HL-60 (cell line): ENCODE measurements at regions not wholly inside any gene's neighbourhood (a gene's known extent, or its start where the extent isn't known, plus 50 kb on each side); places are given as distances from the start of the nearest gene placed in this dataset.

ENCODE experiments used
- CTCF ChIP-seq: IDR thresholded peaks from one replicate; pipeline ENCODE4 v1.5.1; 2011; ENCODE audit warnings: low read length, control low read depth, inconsistent platforms; ENCODE audit not compliant: insufficient read depth
- GABPA ChIP-seq: IDR thresholded peaks from 2 replicates; pipeline ENCODE4 v1.6.1; 2012; ENCODE audit warnings: low read depth
- POLR2AphosphoS5 ChIP-seq: IDR thresholded peaks from 2 replicates; pipeline ENCODE4 v1.6.1; 2012; ENCODE audit warnings: low read depth

DNA sequence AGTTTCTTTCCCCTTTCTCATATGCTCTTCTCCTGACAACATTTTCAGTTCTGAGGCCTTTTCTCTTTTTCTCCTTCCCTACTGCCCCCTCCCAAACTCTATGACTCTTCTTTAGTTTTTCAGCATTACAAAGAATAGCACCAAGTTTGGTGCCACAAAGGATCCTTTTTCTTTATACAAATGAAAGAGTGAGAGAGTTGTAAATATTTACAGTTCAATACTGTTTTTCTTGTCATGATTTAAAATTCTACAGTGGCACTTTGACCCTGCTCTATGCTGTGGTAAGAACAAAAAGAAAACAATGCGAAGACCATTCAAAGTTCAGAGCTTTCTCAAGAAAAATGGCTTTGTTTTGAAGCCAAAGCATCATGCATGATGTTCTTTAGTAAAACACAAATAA lies 667.9 kb upstream of the SGO1 start:
- TF ChIP-seq CTCF (no peak), POLR2AphosphoS5 (no peak), GABPA (no peak)
